SK-N-SH (cell line): ENCODE measurements at regions not wholly inside any gene's neighbourhood (a gene's known extent, or its start where the extent isn't known, plus 50 kb on each side); places are given as distances from the start of the nearest gene placed in this dataset.

Source experiments
- CTCF ChIA-PET: fragments of 300-600, 350-600 bp; formaldehyde crosslinking; extraction: SDS; loops from one replicate; lab custom pipeline; 2021; lab: Yijun Ruan, JAX
- POLR2A ChIA-PET: fragments of 350-600 bp; sonication (Branson Sonifier 250); formaldehyde crosslinking; extraction: SDS; loops from one replicate; lab custom pipeline; 2020; ENCODE audit warnings: antibody characterized with exemption, inconsistent platforms; lab: Yijun Ruan, JAX
- DNase-seq: peaks from one replicate; pipeline ENCODE4 v3.0.0; 2012
- H2AFZ ChIP-seq: fragments of 200-600 bp; sonication (generic); 2 replicates; pipeline ENCODE4 v1.8.1; 2016; ENCODE audit warnings: antibody characterized with exemption, mild to moderate bottlenecking, low read depth
- H3F3A ChIP-seq: fragments of 200-600 bp; sonication (generic); replicated peaks from 2 replicates; pipeline ENCODE3; 2016; ENCODE audit warnings: antibody characterized with exemption, mild to moderate bottlenecking; ENCODE audit not compliant: insufficient read depth
- H3K27ac ChIP-seq, 2 experiments: fragments of 200-500 bp in 1 of 2; fragments of 200-600 bp in 1 of 2; sonication (Bioruptor generic) in 1 of 2; sonication (generic), shearing (Covaris generic) in 1 of 2; 2 replicates each; pipeline versions ENCODE4 v1.5.1 to v1.6.1; 2014 to 2016; ENCODE audit warnings: low read depth in 2 of 2, inconsistent platforms in 1 of 2, low read length in 1 of 2, mild to moderate bottlenecking in 1 of 2, mixed read lengths in 1 of 2
- H3K27me3 ChIP-seq: fragments of 200-600 bp; sonication (generic), shearing (Covaris generic); 2 replicates; pipeline ENCODE4 v1.6.1; 2016; ENCODE audit warnings: mixed run types; ENCODE audit not compliant: insufficient read depth
- H3K36me3 ChIP-seq, 2 experiments: fragments of 200-500 bp in 1 of 2; fragments of 200-600 bp in 1 of 2; sonication (Bioruptor generic) in 1 of 2; sonication (generic) in 1 of 2; replicated peaks in 1 of 2; 2 replicates each; pipeline versions ENCODE3 to v1.5.1; 2014 to 2016; ENCODE audit warnings: low read length in 1 of 2, mild to moderate bottlenecking in 1 of 2; ENCODE audit not compliant: insufficient read depth in 2 of 2, control insufficient read depth in 1 of 2
- H3K4me1 ChIP-seq, 2 experiments: fragments of 200-500 bp in 1 of 2; fragments of 200-600 bp in 1 of 2; sonication (Bioruptor generic) in 1 of 2; sonication (generic), shearing (Covaris generic) in 1 of 2; 2 replicates each; pipeline versions ENCODE4 v1.5.1 to v1.6.1; 2014 to 2016; ENCODE audit warnings: low read depth in 1 of 2, low read length in 1 of 2, mixed run types in 1 of 2; ENCODE audit not compliant: insufficient read depth in 2 of 2, control insufficient read depth in 1 of 2
- H3K4me2 ChIP-seq: fragments of 200-600 bp; sonication (generic), shearing (Covaris generic); 2 replicates; pipeline ENCODE4 v1.6.1; 2017; ENCODE audit warnings: mixed run types
- H3K4me3 ChIP-seq, 2 experiments: fragments of 200-500 bp in 1 of 2; fragments of 200-600 bp in 1 of 2; sonication (Bioruptor generic) in 1 of 2; sonication (generic), shearing (Covaris generic) in 1 of 2; 2 replicates each; pipeline versions ENCODE4 v1.5.1 to v1.8.1; 2014 to 2016; ENCODE audit warnings: low read depth in 2 of 2, inconsistent platforms in 1 of 2, low read length in 1 of 2, mild to moderate bottlenecking in 1 of 2, mixed read lengths in 1 of 2, moderate library complexity in 1 of 2
- H3K79me2 ChIP-seq: fragments of 200-600 bp; sonication (generic); 2 replicates; pipeline ENCODE4 v1.8.1; 2017; ENCODE audit warnings: mild to moderate bottlenecking; ENCODE audit not compliant: insufficient read depth
- H3K9ac ChIP-seq: fragments of 200-600 bp; sonication (generic); 2 replicates; pipeline ENCODE4 v1.6.1; 2017; ENCODE audit warnings: mixed run types
- H3K9me2 ChIP-seq: fragments of 200-600 bp; sonication (generic); 2 replicates; pipeline ENCODE4 v1.6.1; 2017; ENCODE audit warnings: mixed run types
- H3K9me3 ChIP-seq: fragments of 200-600 bp; sonication (generic); 2 replicates; pipeline ENCODE4 v1.6.1; 2017; ENCODE audit warnings: mixed run types, mild to moderate bottlenecking, moderate library complexity
- H4K20me1 ChIP-seq: fragments of 200-600 bp; sonication (generic); 2 replicates; pipeline ENCODE4 v1.6.1; 2017; ENCODE audit warnings: mild to moderate bottlenecking, mixed run types; ENCODE audit not compliant: insufficient read depth
- ELF1 ChIP-seq: IDR thresholded peaks from 2 replicates; pipeline ENCODE4 v1.4.0; 2012
- GABPA ChIP-seq: IDR thresholded peaks from 2 replicates; pipeline ENCODE4 v1.4.0; 2012; ENCODE audit warnings: low read depth, mild to moderate bottlenecking
- GATA2 ChIP-seq: sonication (generic); formaldehyde crosslinking; IDR thresholded peaks from 2 replicates; pipeline ENCODE4 v1.5.0; 2020; ENCODE audit warnings: mild to moderate bottlenecking, missing genetic modification reagents
- JUND ChIP-seq: IDR thresholded peaks from 2 replicates; pipeline ENCODE4 v1.4.0; 2012
- MXI1 ChIP-seq: IDR thresholded peaks from 2 replicates; pipeline ENCODE4 v1.6.1; 2012; ENCODE audit warnings: mild to moderate bottlenecking, low read depth, low read length, improper control_type of control experiment
- NFIC ChIP-seq: IDR thresholded peaks from 2 replicates; pipeline ENCODE4 v1.4.0; 2012; ENCODE audit warnings: borderline replicate concordance
- NRF1 ChIP-seq: IDR thresholded peaks from 2 replicates; pipeline ENCODE4 v1.6.1; 2012; ENCODE audit warnings: low read depth, mild to moderate bottlenecking, low read length
- POLR2AphosphoS5 ChIP-seq: IDR thresholded peaks from 2 replicates; pipeline ENCODE4 v1.6.1; 2012; ENCODE audit warnings: low read depth, low read length
- RAD21 ChIP-seq: IDR thresholded peaks from 2 replicates; pipeline ENCODE4 v1.6.1; 2012; ENCODE audit warnings: mild to moderate bottlenecking, low read length
- RXRA ChIP-seq: IDR thresholded peaks from 2 replicates; pipeline ENCODE4 v1.4.0; 2012; ENCODE audit warnings: low read depth, mild to moderate bottlenecking, borderline replicate concordance
- SIN3A ChIP-seq: IDR thresholded peaks from 2 replicates; pipeline ENCODE4 v1.6.1; 2012; ENCODE audit warnings: low read depth, mild to moderate bottlenecking, low read length, moderate library complexity, borderline replicate concordance
- TCF12 ChIP-seq: IDR thresholded peaks from 2 replicates; pipeline ENCODE4 v1.4.0; 2012
- YY1 ChIP-seq: IDR thresholded peaks from 2 replicates; pipeline ENCODE4 v1.4.0; 2012; ENCODE audit warnings: low read depth, mild to moderate bottlenecking
- WGBS: methylation state at CpG from one replicate; pipeline ENCODE4 v1.1.6; 2017; ENCODE audit warnings: low lambda C conversion rate; 5-methylcytosine and 5-hydroxymethylcytosine counted together
- TF ChIP-seq, protein P1 (sequence below): fragments of 200-600 bp; sonication (generic); IDR thresholded peaks from 2 replicates; pipeline ENCODE4 v1.6.1; 2017; ENCODE audit warnings: antibody characterized with exemption, mild to moderate bottlenecking, moderate library complexity
- TF ChIP-seq, protein P2 (sequence below): fragments of 150-350 bp; IDR thresholded peaks from 2 replicates; pipeline ENCODE4 v1.6.1; 2016; ENCODE audit warnings: mild to moderate bottlenecking, low read depth, low read length
- TF ChIP-seq, protein P3 (sequence below): IDR thresholded peaks from 2 replicates; pipeline ENCODE4; 2012
- TF ChIP-seq, protein P4 (sequence below): fragments of 150-350 bp; IDR thresholded peaks from 2 replicates; pipeline ENCODE4 v1.6.1; 2017; ENCODE audit warnings: antibody characterized with exemption, low read length, low read depth, borderline replicate concordance
- TF ChIP-seq, protein P5 (sequence below): IDR thresholded peaks from 2 replicates; pipeline ENCODE4 v1.4.0; 2012; ENCODE audit warnings: low read depth, borderline replicate concordance

DNA sequence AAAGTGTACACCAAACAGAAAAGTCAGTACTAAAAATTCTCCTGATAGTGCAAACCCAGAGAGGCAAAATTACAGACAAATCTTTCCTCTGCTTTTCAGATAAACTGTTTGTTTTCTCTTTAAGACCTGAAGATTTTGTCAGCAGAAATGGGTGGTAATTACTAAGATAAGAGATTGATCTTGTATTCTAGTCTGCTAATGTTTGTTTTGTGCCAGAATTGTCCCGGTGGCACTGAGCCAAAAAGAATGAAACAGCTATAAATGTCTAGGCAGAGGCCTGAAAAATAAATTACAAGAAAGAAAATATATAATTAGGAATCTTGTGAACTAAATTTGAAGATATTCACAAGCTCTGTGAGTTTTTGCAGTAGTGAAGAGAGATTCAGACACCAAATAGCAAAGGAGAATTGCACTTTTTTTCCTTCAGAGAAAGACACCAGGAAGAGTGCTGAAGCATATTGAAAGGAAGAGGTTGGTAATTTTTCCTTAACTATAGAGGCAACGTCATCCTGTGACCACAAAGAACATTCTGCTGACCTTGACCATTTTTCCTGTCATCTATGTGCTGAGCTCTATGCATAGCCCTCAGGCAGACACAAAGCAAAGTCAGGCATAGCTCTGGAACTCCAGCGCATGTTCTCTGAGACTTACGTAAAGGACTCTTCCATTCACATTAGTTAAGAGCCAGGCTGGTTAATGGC, 314.5 kb upstream of the RASGEF1B start:
- no peak overlapping the region for H3K4me3 ChIP-seq
- no peaks in the 10 kb centered on the region for H3K79me2 ChIP-seq
- no peaks in the 10 kb centered on the region for H3F3A ChIP-seq
- TF ChIP-seq SIN3A, result no peak
- TF ChIP-seq, protein P1, sequence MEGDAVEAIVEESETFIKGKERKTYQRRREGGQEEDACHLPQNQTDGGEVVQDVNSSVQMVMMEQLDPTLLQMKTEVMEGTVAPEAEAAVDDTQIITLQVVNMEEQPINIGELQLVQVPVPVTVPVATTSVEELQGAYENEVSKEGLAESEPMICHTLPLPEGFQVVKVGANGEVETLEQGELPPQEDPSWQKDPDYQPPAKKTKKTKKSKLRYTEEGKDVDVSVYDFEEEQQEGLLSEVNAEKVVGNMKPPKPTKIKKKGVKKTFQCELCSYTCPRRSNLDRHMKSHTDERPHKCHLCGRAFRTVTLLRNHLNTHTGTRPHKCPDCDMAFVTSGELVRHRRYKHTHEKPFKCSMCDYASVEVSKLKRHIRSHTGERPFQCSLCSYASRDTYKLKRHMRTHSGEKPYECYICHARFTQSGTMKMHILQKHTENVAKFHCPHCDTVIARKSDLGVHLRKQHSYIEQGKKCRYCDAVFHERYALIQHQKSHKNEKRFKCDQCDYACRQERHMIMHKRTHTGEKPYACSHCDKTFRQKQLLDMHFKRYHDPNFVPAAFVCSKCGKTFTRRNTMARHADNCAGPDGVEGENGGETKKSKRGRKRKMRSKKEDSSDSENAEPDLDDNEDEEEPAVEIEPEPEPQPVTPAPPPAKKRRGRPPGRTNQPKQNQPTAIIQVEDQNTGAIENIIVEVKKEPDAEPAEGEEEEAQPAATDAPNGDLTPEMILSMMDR, result no peak
- TF ChIP-seq, protein P2, sequence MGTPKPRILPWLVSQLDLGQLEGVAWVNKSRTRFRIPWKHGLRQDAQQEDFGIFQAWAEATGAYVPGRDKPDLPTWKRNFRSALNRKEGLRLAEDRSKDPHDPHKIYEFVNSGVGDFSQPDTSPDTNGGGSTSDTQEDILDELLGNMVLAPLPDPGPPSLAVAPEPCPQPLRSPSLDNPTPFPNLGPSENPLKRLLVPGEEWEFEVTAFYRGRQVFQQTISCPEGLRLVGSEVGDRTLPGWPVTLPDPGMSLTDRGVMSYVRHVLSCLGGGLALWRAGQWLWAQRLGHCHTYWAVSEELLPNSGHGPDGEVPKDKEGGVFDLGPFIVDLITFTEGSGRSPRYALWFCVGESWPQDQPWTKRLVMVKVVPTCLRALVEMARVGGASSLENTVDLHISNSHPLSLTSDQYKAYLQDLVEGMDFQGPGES, result no peak
- TF ChIP-seq, protein P3, sequence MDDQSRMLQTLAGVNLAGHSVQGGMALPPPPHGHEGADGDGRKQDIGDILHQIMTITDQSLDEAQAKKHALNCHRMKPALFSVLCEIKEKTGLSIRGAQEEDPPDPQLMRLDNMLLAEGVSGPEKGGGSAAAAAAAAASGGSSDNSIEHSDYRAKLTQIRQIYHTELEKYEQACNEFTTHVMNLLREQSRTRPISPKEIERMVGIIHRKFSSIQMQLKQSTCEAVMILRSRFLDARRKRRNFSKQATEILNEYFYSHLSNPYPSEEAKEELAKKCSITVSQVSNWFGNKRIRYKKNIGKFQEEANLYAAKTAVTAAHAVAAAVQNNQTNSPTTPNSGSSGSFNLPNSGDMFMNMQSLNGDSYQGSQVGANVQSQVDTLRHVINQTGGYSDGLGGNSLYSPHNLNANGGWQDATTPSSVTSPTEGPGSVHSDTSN, result no peak
- no peak for TF ChIP-seq TCF12
- TF ChIP-seq GATA2 (CRISPR knock-in tag), result no peak
- H3K27ac ChIP-seq, result no peak overlapping the region
- WGBS, result 0% methylated on average over 3 of the region's 4 CpGs
- no peak overlapping the region for H2AFZ ChIP-seq
- no peaks in the 10 kb centered on the region for H3K36me3 ChIP-seq
- no peak overlapping the region for H3K9ac ChIP-seq
- DNase-seq, result no peak
- no peaks in the 10 kb centered on the region for H3K9me3 ChIP-seq
- no peak overlapping the region for H3K4me2 ChIP-seq
- no peaks in the 10 kb centered on the region for H3K4me1 ChIP-seq
- no peaks in the 10 kb centered on the region for H3K9me2 ChIP-seq
- CTCF ChIA-PET, result no interaction called here
- no peaks in the 10 kb centered on the region for H4K20me1 ChIP-seq
- POLR2A ChIA-PET, result no interaction called here
- no peaks in the 10 kb centered on the region for H3K27me3 ChIP-seq

DNA sequence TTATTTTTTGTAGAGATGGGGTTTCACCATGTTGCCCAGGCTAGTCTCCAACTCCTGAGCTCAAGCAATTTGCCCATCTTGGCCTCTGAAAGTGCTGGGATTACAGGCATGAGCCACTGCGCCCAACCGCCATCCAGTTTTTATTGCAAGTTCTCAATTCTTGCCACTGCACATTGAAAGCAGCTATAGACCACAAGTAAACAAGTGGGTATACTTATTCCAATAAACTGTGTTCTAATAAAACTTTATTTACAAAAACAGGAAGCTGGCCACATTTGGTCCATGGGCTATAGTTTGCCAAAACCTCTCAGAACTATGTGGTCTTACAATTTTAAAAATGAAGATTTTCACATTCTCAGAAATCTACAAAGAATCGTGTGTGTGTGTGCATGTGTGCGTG, 313.6 kb upstream of the RASGEF1B start:
- Histone ChIP-seq H3K4me1 (no peaks in the 10 kb centered on the region), H3K79me2 (no peaks in the 10 kb centered on the region), H3F3A (no peaks in the 10 kb centered on the region), H3K9me2 (no peaks in the 10 kb centered on the region), H3K27ac (no peak overlapping the region), H3K4me2 (no peak overlapping the region), H2AFZ (no peak overlapping the region), H3K27me3 (no peaks in the 10 kb centered on the region), H4K20me1 (no peaks in the 10 kb centered on the region), H3K9ac (no peak overlapping the region), H3K9me3 (no peaks in the 10 kb centered on the region), H3K36me3 (no peaks in the 10 kb centered on the region), H3K4me3 (no peak overlapping the region)
- 25% methylated on average over 4 of the region's 4 CpGs for WGBS
- POLR2A ChIA-PET, result no interaction called here
- TF ChIP-seq SIN3A (no peak), JUND (no peak), RXRA (no peak), MXI1 (no peak), NFIC (no peak), POLR2AphosphoS5 (no peak), NRF1 (no peak), TCF12 (no peak), RAD21 (no peak), ELF1 (no peak), YY1 (no peak), GABPA (no peak)
- TF ChIP-seq, protein P2, result no peak
- TF ChIP-seq, protein P4, sequence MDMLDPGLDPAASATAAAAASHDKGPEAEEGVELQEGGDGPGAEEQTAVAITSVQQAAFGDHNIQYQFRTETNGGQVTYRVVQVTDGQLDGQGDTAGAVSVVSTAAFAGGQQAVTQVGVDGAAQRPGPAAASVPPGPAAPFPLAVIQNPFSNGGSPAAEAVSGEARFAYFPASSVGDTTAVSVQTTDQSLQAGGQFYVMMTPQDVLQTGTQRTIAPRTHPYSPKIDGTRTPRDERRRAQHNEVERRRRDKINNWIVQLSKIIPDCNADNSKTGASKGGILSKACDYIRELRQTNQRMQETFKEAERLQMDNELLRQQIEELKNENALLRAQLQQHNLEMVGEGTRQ, result no peak
- TF ChIP-seq, protein P5, sequence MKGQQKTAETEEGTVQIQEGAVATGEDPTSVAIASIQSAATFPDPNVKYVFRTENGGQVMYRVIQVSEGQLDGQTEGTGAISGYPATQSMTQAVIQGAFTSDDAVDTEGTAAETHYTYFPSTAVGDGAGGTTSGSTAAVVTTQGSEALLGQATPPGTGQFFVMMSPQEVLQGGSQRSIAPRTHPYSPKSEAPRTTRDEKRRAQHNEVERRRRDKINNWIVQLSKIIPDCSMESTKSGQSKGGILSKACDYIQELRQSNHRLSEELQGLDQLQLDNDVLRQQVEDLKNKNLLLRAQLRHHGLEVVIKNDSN, result no peak
- DNase-seq, result no peak
- CTCF ChIA-PET, result interaction anchor here (0.7 kb wide), 1 partner anchor 13 kb away, joined by 3 read pairs; no protein-coding TSS in a partner anchor
